ENCODE measurements at regions not wholly inside any gene's neighbourhood (a gene's known extent, or its start where the extent isn't known, plus 50 kb on each side); places are given as distances from the start of the nearest gene placed in this dataset.
"Not testable (repeated sequence)": the region's sequence is repeated elsewhere in the genome, so short reads cannot be mapped to it uniquely, and the experiment has no call there.

DNA sequence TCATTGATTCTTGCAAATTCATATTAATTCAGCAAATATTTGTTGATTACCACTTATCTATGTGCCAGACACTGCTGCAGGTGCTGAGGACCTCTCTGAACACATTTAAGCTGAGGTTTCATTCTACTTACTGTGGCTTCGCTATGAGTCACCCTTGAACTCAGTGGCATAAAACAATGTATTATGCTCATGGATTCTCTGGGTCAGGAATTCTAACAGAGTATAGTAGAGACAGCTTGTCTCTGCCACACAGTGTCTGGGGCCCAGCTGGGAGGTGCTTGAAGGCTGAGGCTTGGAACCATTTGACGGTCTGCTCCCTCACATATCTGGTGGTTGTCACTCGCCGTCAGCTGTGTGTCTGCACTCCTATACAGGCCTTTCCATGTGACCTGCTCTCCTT lies 124.3 kb upstream of the NR3C1 start:
- no peak for DNase-seq (ENCODE audit: extremely low read depth in 1 of 11, low read depth in 9 of 11, low spot score in 4 of 11)

DNA sequence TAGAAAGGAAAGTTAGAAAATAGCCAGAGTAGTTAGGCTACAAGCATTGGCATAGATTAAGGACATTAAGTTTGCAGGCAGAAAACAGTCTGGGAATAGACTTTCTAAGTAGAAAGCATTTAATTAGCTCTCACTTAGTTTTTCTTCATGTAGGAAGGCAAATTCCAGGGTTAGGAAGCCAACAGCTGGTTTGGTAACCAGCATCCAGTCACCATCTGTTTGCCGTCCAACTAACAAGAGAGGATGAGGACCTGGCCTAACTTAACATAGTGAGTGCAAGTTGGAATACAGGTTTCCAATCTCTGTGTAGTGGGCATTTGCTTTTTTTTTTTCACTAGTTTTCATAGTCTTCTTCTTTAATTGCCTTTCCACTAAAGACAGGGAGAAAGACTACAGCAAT lies 121.7 kb upstream of the NR3C1 start:
- no peak for DNase-seq (ENCODE audit: extremely low read depth in 1 of 11, low read depth in 9 of 11, low spot score in 4 of 11)

DNA sequence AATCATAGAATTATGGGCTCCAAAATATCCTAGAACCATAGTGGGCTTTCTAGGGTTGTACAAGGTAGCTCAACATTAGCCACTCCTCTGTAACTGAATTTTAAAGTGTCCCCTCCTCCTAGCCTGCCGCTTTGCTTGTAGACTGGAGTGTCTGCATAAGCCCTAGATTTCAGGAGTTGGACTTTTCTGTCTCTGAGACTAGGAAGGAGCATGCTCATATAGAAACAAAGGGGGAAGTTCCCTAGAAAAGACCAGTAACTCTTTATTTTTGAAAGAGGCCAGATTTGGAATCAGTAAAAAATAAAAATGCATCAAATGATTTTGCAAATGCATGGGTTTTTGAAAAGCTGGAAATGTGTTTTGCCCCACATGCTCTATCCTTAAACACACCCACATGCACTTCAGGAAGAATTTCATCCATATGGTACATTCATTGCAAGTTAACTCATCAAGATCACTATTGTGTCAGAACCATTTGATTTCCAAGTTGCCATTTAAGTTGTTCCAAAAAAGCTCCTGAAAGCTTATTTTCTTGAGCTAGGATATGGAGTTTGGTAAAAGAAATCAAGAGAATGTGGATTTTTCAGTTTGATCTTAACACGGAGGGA lies 121.0 kb upstream of the NR3C1 start:
- DNase-seq (ENCODE audit: extremely low read depth in 1 of 11, low read depth in 9 of 11, low spot score in 4 of 11): no peak

DNA sequence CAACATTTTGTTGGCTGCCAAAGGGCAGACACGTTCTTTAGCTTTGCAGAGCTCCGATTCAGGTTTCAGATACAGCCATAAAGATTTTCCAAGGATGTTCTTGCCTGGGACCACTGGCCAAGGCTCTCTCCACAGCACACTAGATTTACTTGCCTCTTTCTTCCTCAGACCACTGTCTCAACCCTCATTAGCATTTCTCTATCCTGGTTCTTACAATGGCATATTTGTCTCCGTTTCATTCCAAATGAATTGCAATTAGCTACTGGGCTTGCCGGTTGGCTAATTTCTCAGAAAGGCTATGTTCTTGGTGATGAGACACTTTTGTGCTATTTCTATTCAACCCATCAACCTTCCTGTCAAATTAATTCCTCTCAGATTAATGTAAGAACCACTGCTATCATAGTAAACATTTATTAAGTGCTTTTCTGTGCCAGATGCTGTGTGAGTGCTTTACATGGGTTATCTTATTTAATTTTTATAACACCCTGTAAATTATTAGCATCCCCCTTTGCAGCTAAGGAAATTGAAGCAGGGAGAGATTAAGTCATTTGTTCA lies 118.4 kb upstream of the NR3C1 start:
- DNase-seq (ENCODE audit: extremely low read depth in 1 of 11, low read depth in 9 of 11, low spot score in 4 of 11): no peak

DNA sequence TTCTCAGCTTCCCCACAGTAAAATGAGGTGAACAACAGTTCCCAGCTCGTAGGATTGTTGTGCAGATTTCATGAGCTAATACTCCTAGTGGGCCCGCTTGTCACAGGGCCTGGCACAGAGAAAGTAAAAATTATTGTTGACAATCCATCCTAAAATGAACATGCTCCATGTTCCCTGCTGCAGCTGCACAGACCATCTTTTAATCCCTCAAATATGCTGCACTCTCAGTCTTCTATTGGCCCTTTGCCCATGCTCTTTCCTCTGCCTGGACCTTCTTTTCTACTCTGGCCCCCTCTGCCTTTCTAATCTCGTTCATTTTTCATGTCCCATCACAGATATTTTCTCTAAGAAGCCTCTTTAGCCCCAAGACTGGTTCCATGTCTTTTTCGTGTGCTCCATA lies 117.7 kb upstream of the NR3C1 start:
- no peak for DNase-seq (ENCODE audit: extremely low read depth in 1 of 11, low read depth in 9 of 11, low spot score in 4 of 11)

DNA sequence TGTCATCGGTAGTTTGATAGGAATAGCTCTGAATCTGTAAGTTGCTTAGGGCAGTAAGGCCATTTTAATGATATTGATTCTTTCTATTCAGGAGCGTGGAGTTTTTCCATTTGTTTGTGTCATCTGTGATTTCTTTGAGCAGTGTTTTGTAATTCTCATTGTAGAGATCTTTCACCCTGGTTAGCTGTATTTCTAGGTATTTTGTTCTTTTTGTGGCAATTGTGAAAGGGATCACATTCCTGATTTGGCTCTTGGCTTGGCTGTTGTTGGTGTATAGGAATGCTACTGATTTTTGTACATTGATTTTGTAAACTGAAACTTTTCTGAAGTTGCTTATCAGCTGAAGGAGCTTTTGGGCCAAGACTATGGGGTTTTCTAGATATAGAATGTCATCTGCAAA lies 115.7 kb upstream of the NR3C1 start:
- not testable (repeated sequence) for DNase-seq (ENCODE audit: extremely low read depth in 1 of 11, low read depth in 9 of 11, low spot score in 4 of 11)

DNA sequence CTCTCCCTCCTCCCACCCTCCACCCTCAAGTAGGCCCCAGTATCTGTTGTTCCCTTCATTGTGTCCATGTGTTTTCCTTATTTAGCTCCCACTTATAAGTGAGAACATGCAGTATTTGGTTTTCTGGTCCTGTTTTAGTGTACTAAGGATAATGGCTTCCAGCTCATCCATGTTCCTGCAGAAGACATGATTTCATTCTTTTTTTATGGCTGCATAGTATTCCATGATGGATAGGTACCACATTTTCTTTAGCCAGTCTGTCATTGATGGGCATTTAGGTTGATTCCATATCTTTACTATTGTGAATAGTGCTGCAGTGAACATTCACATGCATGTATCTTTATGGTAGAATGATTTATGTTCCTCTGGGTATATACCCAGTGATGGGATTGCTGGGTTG lies 114.3 kb upstream of the NR3C1 start:
- not testable (repeated sequence) for DNase-seq (ENCODE audit: extremely low read depth in 1 of 11, low read depth in 9 of 11, low spot score in 4 of 11)

DNA sequence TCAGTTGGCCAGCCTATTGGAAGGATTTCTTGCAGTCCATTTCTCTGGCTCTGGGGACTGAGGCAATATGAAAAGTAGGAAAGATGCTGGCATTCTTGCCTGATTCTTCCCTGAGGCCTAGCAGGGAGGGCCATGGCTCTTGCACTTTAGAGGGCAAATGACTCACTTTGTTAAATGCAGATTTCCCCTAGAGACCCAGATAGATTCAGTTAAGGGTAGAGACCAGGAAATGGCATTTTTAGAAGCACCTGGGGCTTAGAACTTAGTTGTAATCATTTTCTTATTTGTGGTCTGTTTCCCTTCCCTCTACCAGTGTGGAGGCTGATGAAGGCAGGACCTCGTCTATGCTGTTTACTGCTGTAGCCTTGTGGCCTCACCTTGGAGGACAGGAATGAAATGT lies 112.8 kb upstream of the NR3C1 start:
- no peak for DNase-seq (ENCODE audit: extremely low read depth in 1 of 11, low read depth in 9 of 11, low spot score in 4 of 11)

DNA sequence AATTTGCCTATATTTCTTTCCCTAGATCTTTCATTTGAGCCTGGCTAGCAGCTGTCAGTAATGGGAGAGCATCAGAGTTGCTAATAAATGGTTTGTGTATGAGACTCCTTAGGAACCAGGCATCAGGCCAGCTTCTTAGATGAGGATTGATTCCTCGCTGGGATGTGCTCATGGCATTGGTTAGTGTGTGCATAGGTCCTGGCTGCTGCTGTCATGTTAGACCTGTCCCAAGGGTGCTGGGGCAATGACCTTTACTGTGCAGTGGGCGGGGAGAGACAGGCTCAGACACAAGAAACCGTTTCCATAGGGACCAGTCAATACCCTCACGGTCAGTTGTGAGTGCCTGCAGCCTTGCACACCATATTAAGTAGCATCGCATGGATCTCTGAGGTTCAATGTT lies 112.3 kb upstream of the NR3C1 start:
- DNase-seq (ENCODE audit: extremely low read depth in 1 of 11, low read depth in 9 of 11, low spot score in 4 of 11): no peak

DNA sequence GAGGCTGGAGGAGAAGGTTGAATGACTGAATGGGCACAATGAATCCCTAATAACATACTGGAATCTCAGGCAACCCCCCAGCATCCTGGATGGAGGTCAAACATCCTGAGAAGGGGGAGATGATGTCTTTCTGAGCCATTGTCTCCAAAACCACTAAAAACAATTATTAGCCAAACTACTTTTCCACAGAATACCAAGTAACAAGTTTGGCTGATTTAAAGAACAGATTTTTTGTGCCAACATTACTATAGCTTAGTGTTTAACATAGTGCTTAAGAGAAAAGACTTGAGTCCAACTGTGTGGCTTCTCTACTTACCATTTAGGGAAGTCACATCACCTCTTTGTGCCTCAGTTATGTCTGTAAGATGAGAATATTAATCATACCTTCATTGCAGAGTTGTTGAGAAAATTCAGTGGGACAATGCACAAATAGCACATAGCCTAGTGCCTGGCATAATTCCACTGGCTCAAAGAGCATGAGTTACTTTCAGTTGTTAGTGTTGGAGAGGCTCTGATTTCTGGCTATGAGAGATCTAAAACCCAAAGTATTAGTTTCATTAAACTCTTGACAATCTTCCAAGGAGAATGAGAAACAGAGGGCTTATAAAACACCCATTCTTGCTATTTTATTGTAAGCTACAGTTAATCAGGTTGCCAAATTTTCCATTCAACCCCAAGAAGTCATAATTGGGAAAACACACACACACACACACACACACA lies 111.3 kb upstream of the NR3C1 start:
- DNase-seq (ENCODE audit: extremely low read depth in 1 of 11, low read depth in 9 of 11, low spot score in 4 of 11): no peak

DNA sequence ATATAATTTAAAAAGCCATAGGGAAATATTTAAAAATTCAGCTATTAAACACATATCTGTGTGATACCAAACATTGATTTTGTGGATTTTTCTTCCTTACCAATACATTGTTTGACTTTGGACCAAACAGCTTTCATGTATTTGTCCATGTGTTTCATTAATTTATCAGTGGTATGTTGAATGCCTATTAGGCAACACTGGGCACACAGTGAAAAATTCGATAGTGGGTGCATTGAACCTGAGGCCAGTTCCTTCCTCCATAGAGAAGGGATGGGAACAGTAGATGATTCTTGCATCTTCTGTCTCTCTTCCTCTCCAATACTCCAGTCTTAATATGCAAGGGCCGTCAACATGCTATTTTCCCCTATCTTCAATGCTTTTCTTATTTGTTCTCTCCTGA lies 110.2 kb upstream of the NR3C1 start:
- DNase-seq (ENCODE audit: extremely low read depth in 1 of 11, low read depth in 9 of 11, low spot score in 4 of 11): no peak

DNA sequence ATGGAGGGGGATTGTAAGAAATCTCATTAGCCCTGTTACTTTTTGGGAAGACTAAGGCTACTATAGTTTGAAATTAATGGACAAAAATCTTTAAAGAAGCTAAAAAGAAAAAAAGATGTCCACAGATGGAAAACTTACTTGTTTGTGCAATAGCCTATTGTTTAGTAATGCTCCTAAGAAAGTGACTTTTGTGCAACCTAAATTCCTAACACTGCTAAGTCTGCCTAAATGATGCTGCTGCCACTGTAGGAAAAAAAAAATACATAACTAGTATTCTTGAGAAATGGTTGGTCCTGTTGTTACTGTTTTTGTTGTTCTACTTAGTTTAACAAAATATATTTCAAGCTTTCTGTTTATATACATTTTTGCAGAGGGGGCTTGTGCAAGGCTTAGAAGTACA lies 108.2 kb upstream of the NR3C1 start:
- DNase-seq (ENCODE audit: extremely low read depth in 1 of 11, low read depth in 9 of 11, low spot score in 4 of 11): no peak

DNA sequence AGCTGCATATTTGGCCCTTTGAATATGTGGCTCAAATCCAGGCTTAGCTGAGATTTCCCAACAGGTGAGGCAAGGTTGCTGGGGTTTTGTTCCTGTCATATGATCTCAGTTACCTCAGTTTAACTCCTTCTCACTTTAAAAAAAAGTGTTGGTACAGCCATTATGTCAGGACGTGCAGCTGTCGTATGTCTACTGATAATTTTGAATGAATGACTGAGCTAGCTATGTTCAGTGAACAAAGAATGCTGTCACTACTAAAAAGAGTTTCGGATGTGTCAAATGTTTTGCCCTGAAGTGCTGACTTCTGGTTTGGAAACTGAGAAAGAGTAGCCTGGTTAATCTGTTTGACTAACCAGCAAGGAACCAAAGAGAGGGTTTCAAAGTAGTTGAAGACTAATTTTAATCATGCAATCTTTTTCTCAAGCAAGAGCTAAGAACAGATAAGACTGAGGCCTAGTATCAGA lies 106.3 kb upstream of the NR3C1 start:
- DNase-seq (ENCODE audit: extremely low read depth in 1 of 11, low read depth in 9 of 11, low spot score in 4 of 11): no peak

DNA sequence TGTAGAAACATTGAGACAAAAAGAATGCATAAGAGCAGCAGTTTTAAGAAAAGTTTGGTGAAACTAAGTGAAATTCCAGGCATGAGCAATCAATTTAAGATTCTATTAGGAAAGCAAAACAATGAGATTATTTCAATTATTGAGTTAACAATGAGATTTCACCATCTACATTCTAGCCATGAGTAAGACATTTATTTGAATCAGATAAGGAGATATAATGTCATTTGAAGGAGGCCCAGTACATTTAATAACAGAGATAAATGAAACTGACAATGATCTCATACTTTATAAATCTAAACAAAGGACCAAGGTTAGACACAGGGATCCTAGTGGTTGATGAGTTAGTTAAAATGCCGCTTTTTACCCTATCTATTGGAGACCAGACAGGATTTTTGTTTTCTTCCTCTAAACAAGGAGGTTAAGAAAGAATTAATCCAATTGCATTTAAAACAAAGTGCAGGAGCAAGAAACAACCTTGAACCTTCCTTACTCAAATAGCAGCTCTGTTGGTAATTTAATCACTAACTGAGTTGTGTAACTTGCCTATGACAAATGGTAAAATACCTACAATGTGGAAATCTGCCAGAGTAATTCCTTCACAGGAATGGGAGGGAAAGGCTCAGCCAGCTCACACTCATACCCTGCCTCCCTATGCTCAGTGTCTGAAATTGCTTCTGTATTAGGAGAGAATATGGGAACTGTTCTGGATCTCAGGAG lies 103.5 kb upstream of the NR3C1 start:
- DNase-seq (ENCODE audit: extremely low read depth in 1 of 11, low read depth in 9 of 11, low spot score in 4 of 11): peak in 1 of 11 donors; percentile 15

DNA sequence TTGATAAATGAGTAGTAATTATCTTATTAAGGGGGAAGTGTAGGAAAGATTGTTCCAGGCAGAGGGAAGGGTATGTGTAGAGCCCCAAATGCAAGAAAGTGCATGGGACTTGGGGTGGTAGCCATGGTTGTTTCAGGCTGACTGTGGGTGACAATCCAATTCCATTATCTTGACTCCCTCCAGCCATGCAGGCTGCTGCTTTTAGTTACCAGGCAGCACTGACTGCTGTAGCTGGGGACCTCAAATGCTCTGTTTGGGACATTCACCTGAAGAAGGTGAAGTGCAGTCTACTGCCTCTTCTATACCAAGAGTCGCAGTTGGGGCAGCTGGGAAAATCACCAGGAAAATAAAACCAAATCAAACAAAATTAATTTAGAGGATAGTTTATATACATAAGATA lies 102.4 kb upstream of the NR3C1 start:
- no peak for DNase-seq (ENCODE audit: extremely low read depth in 1 of 11, low read depth in 9 of 11, low spot score in 4 of 11)

DNA sequence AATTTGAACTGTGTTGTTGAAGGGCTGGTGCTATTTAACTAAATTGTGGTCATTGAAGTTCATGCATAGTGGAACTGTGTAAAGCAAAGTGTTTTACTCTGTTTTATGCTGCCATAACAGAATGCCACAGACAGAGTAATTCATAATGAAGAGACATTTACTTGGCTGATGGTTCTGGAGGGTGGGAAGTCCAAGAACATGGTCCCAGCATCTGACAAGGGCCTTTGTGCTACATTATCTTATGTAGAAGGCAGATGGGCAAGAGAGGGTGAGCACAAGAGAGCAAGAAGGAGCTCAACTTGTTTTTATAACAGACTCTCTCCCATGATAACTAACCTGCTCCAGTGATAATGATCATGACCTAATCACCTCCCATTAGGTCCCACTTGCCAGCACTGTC lies 101.9 kb upstream of the NR3C1 start:
- DNase-seq (ENCODE audit: extremely low read depth in 1 of 11, low read depth in 9 of 11, low spot score in 4 of 11): no peak

DNA sequence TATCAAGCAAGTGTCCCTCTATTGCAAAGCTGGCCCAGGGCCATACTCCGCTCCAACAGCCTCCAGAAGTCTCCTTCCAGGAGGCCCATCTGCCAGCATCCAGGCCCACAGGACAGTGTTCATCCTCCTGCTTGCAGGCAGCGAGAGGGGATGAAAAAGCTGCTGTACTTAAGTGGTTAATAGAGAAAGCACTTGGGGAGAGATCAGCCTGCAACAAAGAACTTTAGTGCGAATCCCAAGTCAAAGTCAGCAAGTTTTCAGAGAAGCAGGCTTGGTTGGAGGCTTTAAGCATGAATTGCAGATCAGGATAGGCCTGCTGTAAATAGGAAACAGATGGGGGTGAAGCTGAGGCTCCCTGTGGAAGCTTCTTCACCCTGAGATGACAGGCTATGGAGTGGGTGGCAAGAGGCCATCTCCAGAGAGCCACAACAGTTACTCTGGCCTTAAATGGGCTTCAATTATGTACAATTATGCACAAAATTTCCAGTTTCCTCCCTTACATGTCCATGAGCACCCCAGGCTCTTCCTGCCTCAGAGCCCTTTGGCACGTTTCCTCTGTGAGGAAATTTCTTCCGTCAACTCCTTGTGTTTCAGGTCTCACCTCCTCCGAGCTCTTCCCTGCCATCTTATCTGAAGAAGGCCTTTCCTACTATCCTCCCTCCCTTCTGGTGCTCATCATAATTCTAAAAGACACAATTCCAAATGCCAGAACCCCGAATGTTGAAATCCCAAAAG lies 98.0 kb upstream of the NR3C1 start:
- no peak for DNase-seq (ENCODE audit: extremely low read depth in 1 of 11, low read depth in 9 of 11, low spot score in 4 of 11)

DNA sequence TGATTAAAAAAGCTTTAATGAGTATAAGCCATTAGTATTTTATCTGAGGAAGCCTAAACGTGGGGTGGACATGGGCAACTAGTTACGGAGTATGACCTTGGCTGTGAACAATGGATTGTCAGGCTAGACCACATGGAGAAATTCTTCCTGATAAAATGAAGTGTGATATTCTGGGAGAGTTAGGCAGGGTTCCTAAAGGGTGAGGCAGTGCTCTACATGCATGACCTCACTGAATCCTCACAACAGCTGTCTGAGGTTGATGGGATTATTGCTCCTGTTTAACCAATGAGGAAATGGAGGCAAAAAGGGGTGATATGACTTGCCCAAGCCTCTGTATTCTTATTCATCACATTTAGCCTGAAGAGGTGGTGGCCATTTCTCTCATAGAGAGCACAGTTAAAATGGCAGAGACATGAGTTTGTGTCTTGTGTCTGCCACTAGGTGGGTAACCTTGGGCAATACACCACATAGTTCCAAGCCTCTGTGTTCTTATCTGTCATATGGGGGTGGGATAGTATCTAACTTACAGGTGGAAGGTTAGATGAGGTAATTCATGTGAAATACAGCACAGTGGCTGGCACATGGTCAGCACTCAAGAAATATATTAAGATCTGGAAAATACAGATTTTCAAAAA lies 96.1 kb upstream of the NR3C1 start:
- DNase-seq (ENCODE audit: extremely low read depth in 1 of 11, low read depth in 9 of 11, low spot score in 4 of 11): no peak

DNA sequence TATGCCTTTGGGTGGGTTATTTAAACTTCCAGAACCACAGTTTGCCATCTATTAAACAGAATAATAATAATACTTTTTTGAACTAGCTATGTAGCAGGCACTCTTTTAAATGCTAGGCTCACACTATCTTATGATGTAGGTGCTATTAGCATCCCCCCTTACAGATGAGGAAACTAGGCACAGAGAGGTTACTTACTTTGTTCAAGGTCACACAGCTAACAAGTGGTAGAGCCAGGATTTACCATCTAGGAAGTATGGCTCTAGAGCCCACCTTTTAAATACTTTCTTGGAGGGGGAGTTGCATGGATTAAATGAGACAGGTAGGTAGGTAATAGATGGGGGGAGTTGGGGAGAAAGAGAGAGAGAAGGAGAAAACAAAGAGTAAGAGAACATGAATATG lies 95.3 kb upstream of the NR3C1 start:
- no peak for DNase-seq (ENCODE audit: extremely low read depth in 1 of 11, low read depth in 9 of 11, low spot score in 4 of 11)

Data from renal cortex interstitium (tissue), 11 donors.